Neural cell (in vitro differentiated cells): ENCODE measurements at regions not wholly inside any gene's neighbourhood (a gene's known extent, or its start where the extent isn't known, plus 50 kb on each side); places are given as distances from the start of the nearest gene placed in this dataset.

Source experiments
- CTCF ChIP-seq: fragments of 450-650 bp; IDR thresholded peaks from 2 replicates; pipeline ENCODE4 v1.5.1; 2014; ENCODE audit warnings: antibody characterized with exemption, mild to moderate bottlenecking, moderate library complexity; ENCODE audit not compliant: poor library complexity, severe bottlenecking
- EP300 ChIP-seq: fragments of 450-650 bp; conservative IDR thresholded peaks from 2 replicates; pipeline ENCODE4 v1.6.1; 2014; ENCODE audit warnings: antibody characterized with exemption, mild to moderate bottlenecking, moderate library complexity; ENCODE audit not compliant: poor library complexity, severe bottlenecking
- POLR2AphosphoS5 ChIP-seq: IDR thresholded peaks from 2 replicates; pipeline ENCODE4 v1.6.1; 2012
- TAF1 ChIP-seq: IDR thresholded peaks from 2 replicates; pipeline ENCODE4 v1.6.1; 2012; ENCODE audit warnings: low read depth

GRCh38 chr2:4528246-4528645, 824.9 kb downstream of the DCDC2C start:
- TF ChIP-seq CTCF = no peak
- TF ChIP-seq POLR2AphosphoS5 = no peak
- no peak for TF ChIP-seq EP300
- no peak for TF ChIP-seq TAF1
